KMS-11 (cell line): ENCODE measurements at regions not wholly inside any gene's neighbourhood (a gene's known extent, or its start where the extent isn't known, plus 50 kb on each side); places are given as distances from the start of the nearest gene placed in this dataset.

Experiments
- H2AFZ ChIP-seq: fragments of 200-600 bp; sonication (generic); 2 replicates; pipeline ENCODE4 v1.6.1; 2016; ENCODE audit warnings: antibody characterized with exemption, mixed run types, low read depth
- H3K27ac ChIP-seq: fragments of 200-600 bp; sonication (generic); 2 replicates; pipeline ENCODE4 v1.6.1; 2016; ENCODE audit warnings: mild to moderate bottlenecking, mixed run types
- H3K27me3 ChIP-seq: fragments of 200-600 bp; sonication (generic); 2 replicates; pipeline ENCODE4 v1.6.1; 2017; ENCODE audit warnings: mild to moderate bottlenecking, low read depth, mixed run types, moderate library complexity; ENCODE audit not compliant: insufficient read depth
- H3K36me3 ChIP-seq: fragments of 200-600 bp; sonication (generic); 2 replicates; pipeline ENCODE4 v1.6.1; 2017; ENCODE audit warnings: mild to moderate bottlenecking, mixed run types; ENCODE audit not compliant: insufficient read depth
- H3K4me1 ChIP-seq: fragments of 200-600 bp; sonication (generic); 2 replicates; pipeline ENCODE4 v1.6.1; 2016; ENCODE audit warnings: mild to moderate bottlenecking, low read depth, mixed run types; ENCODE audit not compliant: poor library complexity, severe bottlenecking
- H3K4me2 ChIP-seq: fragments of 200-600 bp; sonication (generic); 2 replicates; pipeline ENCODE4 v1.7.0; 2016; ENCODE audit warnings: mild to moderate bottlenecking, mixed run types
- H3K4me3 ChIP-seq: fragments of 200-600 bp; sonication (generic); IDR thresholded peaks from 2 replicates; pipeline ENCODE4 v1.6.1; 2017; ENCODE audit warnings: low read depth, low read length, mixed read lengths; ENCODE audit not compliant: insufficient read depth
- H3K79me2 ChIP-seq: fragments of 200-600 bp; sonication (generic); 2 replicates; pipeline ENCODE4 v1.6.1; 2016; ENCODE audit warnings: low read depth, mixed run types; ENCODE audit not compliant: insufficient read depth
- H3K9ac ChIP-seq: fragments of 200-600 bp; sonication (generic); 2 replicates; pipeline ENCODE4 v1.6.1; 2016; ENCODE audit warnings: mild to moderate bottlenecking, mixed run types
- H4K20me1 ChIP-seq: fragments of 200-600 bp; sonication (generic); 2 replicates; pipeline ENCODE4 v1.6.1; 2016; ENCODE audit warnings: mild to moderate bottlenecking, mixed run types; ENCODE audit not compliant: insufficient read depth
- CTCF ChIP-seq: fragments of 200-600 bp; sonication (generic); conservative IDR thresholded peaks from 2 replicates; pipeline ENCODE4 v1.6.1; 2017; ENCODE audit warnings: low read depth, mild to moderate bottlenecking, antibody characterized with exemption, low read length, moderate library complexity, mixed read lengths

GRCh38 chr4:28427306-28428085, 1566.9 kb downstream of the STIM2 start:
- H3K4me3 ChIP-seq, result no peak overlapping the region

GRCh38 chr4:28432348-28433025, 1571.8 kb downstream of the STIM2 start:
- no peak overlapping the region for H2AFZ ChIP-seq
- H3K79me2 ChIP-seq, result no peaks in the 10 kb centered on the region
- no peaks in the 10 kb centered on the region for H3K27me3 ChIP-seq
- H3K4me2 ChIP-seq, result no peak overlapping the region
- H3K4me3 ChIP-seq, result no peak overlapping the region
- H3K9ac ChIP-seq, result no peak overlapping the region
- no peak for TF ChIP-seq CTCF
- H3K36me3 ChIP-seq, result no peaks in the 10 kb centered on the region
- no peak overlapping the region for H3K27ac ChIP-seq
- H3K4me1 ChIP-seq, result no peaks in the 10 kb centered on the region
- H4K20me1 ChIP-seq, result no peaks in the 10 kb centered on the region

More at GRCh38 chr4:28427306-28428085, 1566.9 kb downstream of the STIM2 start:
- Histone ChIP-seq H3K4me1 (no peaks in the 10 kb centered on the region), H3K36me3 (no peaks in the 10 kb centered on the region), H3K27me3 (no peaks in the 10 kb centered on the region), H4K20me1 (no peaks in the 10 kb centered on the region), H3K27ac (no peak overlapping the region), H3K79me2 (no peaks in the 10 kb centered on the region), H2AFZ (no peak overlapping the region), H3K9ac (no peak overlapping the region), H3K4me2 (no peak overlapping the region)
- no peak for TF ChIP-seq CTCF

- Histone ChIP-seq H3K4me2 (no peak overlapping the region), H3K4me3 (no peak overlapping the region), H2AFZ (no peak overlapping the region), H3K27ac (no peak overlapping the region), H3K27me3 (no peaks in the 10 kb centered on the region), H3K9ac (no peak overlapping the region), H3K79me2 (no peaks in the 10 kb centered on the region), H3K36me3 (no peaks in the 10 kb centered on the region), H3K4me1 (no peaks in the 10 kb centered on the region), H4K20me1 (no peaks in the 10 kb centered on the region)
- no peak for TF ChIP-seq CTCF
Observed at GRCh38 chr4:28435314-28435713, 1574.7 kb downstream of the STIM2 start.

- no peaks in the 10 kb centered on the region for H3K4me1 ChIP-seq
- H4K20me1 ChIP-seq, result no peaks in the 10 kb centered on the region
- H3K4me3 ChIP-seq, result no peak overlapping the region
- H3K9ac ChIP-seq, result no peak overlapping the region
- H3K36me3 ChIP-seq, result no peaks in the 10 kb centered on the region
- no peak overlapping the region for H2AFZ ChIP-seq
- H3K27me3 ChIP-seq, result no peaks in the 10 kb centered on the region
- TF ChIP-seq CTCF, result no peak
- H3K79me2 ChIP-seq, result no peaks in the 10 kb centered on the region
- no peak overlapping the region for H3K27ac ChIP-seq
- H3K4me2 ChIP-seq, result no peak overlapping the region
Observed at GRCh38 chr4:28436191-28437080, 1575.8 kb downstream of the STIM2 start.
